ENCODE measurements at regions not wholly inside any gene's neighbourhood (a gene's known extent, or its start where the extent isn't known, plus 50 kb on each side); places are given as distances from the start of the nearest gene placed in this dataset.

- TF ChIP-seq CTCF (IDR thresholded peaks at IDR 0.05) (no peak), POLR2A (IDR thresholded peaks at IDR 0.05) (no peak)
Observed at GRCh38 chr13:84940167-84940566, 859.1 kb downstream of the SLITRK6 start.

Data from esophagus squamous epithelium (tissue), 4 donors.